ENCODE measurements at regions not wholly inside any gene's neighbourhood (a gene's known extent, or its start where the extent isn't known, plus 50 kb on each side); places are given as distances from the start of the nearest gene placed in this dataset.

- TF ChIP-seq POLR2A (IDR thresholded peaks at IDR 0.05; ENCODE audit: low read length) (no peak), GATA1 (IDR thresholded peaks at IDR 0.05; ENCODE audit: low read depth, low read length) (no peak)
Measured at GRCh38 chr6:113161018-113161315, 696.2 kb upstream of the MARCKS start.
